ENCODE measurements at regions not wholly inside any gene's neighbourhood (a gene's known extent, or its start where the extent isn't known, plus 50 kb on each side); places are given as distances from the start of the nearest gene placed in this dataset.

DNA sequence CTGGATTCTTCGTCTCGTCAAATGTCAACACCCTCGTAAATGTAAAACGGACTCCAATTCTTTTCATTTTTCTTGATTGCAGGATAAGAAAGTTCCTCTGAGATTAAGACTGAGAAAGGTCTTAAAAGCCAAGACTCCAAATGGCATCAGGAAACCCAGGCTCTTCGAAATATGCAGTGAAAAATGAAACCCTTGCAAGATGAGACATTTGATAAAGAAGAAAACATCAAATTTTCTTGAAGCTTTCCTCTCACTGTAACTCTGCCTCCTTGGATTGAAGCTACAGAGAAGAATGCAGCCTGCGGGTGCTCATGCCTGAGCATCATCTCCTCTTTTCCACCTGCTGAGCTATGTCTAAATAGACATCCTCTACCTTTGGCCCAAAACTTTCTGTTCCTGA lies 342.4 kb upstream of the THBS1 start:
- Mint-ChIP-seq H3K9me3 (ENCODE audit: unreplicated experiment) (peaks cover 3% of the 10 kb centered on the region), H3K4me1 (ENCODE audit: low read depth, unreplicated experiment) (peaks cover 27% of the 10 kb centered on the region), H3K27me3 (ENCODE audit: low read depth, unreplicated experiment) (no peaks in the 10 kb centered on the region), H3K36me3 (ENCODE audit: low read depth, unreplicated experiment) (no peaks in the 10 kb centered on the region), H3K27ac (ENCODE audit: unreplicated experiment) (no peak overlapping the region), H3K4me3 (ENCODE audit: unreplicated experiment) (no peak overlapping the region)
- H3K27me3 ChIP-seq (ENCODE audit: insufficient read depth, low read length) = no peaks in the 10 kb centered on the region
- H3K27ac ChIP-seq (ENCODE audit: low read depth, low read length) = no peak overlapping the region
- TF ChIP-seq, protein P1, sequence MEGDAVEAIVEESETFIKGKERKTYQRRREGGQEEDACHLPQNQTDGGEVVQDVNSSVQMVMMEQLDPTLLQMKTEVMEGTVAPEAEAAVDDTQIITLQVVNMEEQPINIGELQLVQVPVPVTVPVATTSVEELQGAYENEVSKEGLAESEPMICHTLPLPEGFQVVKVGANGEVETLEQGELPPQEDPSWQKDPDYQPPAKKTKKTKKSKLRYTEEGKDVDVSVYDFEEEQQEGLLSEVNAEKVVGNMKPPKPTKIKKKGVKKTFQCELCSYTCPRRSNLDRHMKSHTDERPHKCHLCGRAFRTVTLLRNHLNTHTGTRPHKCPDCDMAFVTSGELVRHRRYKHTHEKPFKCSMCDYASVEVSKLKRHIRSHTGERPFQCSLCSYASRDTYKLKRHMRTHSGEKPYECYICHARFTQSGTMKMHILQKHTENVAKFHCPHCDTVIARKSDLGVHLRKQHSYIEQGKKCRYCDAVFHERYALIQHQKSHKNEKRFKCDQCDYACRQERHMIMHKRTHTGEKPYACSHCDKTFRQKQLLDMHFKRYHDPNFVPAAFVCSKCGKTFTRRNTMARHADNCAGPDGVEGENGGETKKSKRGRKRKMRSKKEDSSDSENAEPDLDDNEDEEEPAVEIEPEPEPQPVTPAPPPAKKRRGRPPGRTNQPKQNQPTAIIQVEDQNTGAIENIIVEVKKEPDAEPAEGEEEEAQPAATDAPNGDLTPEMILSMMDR (IDR thresholded peaks at IDR 0.05; ENCODE audit: insufficient read depth, low read depth, low read length) = no peak
- no peak for TF ChIP-seq EZH2 (IDR thresholded peaks at IDR 0.05; ENCODE audit: insufficient read depth, low read length)
- H3K4me3 ChIP-seq (ENCODE audit: insufficient read depth, low read depth, low read length) = no peak overlapping the region
- H3K36me3 ChIP-seq (ENCODE audit: insufficient read depth, low read length) = no peaks in the 10 kb centered on the region
- DNase-seq (ENCODE audit: low read depth) = no peak
- H4K20me1 ChIP-seq (ENCODE audit: insufficient read depth, low read length) = no peaks in the 10 kb centered on the region
- no peaks in the 10 kb centered on the region for H3K9me3 ChIP-seq (ENCODE audit: insufficient read depth, low read depth, low read length)
- H3K9ac ChIP-seq (ENCODE audit: low read length) = no peak overlapping the region
- H3K4me2 ChIP-seq (ENCODE audit: low read length) = no peak overlapping the region
- H3K79me2 ChIP-seq (ENCODE audit: insufficient read depth, low read length) = no peaks in the 10 kb centered on the region
- peak; percentile 39 for FAIRE-seq
- no peak overlapping the region for H2AFZ ChIP-seq (ENCODE audit: low read depth, low read length)
- peaks cover 38% of the 10 kb centered on the region for H3K4me1 ChIP-seq (ENCODE audit: insufficient read depth, low read length)

DNA sequence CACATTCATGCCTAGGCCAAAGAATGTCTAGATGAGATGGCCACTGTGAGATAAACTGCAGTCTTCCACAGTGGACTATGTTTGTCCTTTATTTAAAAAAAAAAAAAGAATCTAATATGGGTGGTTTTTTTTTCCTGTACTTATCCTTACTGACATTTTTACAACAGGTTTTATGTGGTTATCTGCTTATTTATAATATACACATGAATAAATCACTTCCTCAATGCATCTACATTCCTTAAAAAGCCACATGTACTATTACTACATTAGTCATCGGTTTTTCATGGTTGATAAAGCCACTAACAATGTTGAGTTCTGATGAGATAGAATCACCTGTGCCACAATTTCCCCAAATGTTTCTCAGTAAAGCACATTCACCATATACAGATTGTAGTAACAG lies 341.3 kb upstream of the THBS1 start:
- no peaks in the 10 kb centered on the region for H3K27me3 ChIP-seq (ENCODE audit: insufficient read depth, low read length)
- no peaks in the 10 kb centered on the region for H3K79me2 ChIP-seq (ENCODE audit: insufficient read depth, low read length)
- FAIRE-seq (no peak), DNase-seq (ENCODE audit: low read depth) (peak; percentile 89)
- peaks cover 3% of the 10 kb centered on the region for H3K9me3 Mint-ChIP-seq (ENCODE audit: unreplicated experiment)
- no peak overlapping the region for H2AFZ ChIP-seq (ENCODE audit: low read depth, low read length)
- H3K36me3 Mint-ChIP-seq (ENCODE audit: low read depth, unreplicated experiment) = no peaks in the 10 kb centered on the region
- TF ChIP-seq, protein P1 (IDR thresholded peaks at IDR 0.05; ENCODE audit: insufficient read depth, low read depth, low read length) = no peak
- no peak overlapping the region for H3K27ac Mint-ChIP-seq (ENCODE audit: unreplicated experiment)
- H3K4me1 Mint-ChIP-seq (ENCODE audit: low read depth, unreplicated experiment) = peaks cover 28% of the 10 kb centered on the region
- no peaks in the 10 kb centered on the region for H3K27me3 Mint-ChIP-seq (ENCODE audit: low read depth, unreplicated experiment)
- no peaks in the 10 kb centered on the region for H4K20me1 ChIP-seq (ENCODE audit: insufficient read depth, low read length)
- H3K9ac ChIP-seq (ENCODE audit: low read length) = no peak overlapping the region
- peak overlapping the region; percentile 21 for H3K4me2 ChIP-seq (ENCODE audit: low read length)
- H3K4me3 ChIP-seq (ENCODE audit: insufficient read depth, low read depth, low read length) = no peak overlapping the region
- no peaks in the 10 kb centered on the region for H3K36me3 ChIP-seq (ENCODE audit: insufficient read depth, low read length)
- peaks cover 42% of the 10 kb centered on the region for H3K4me1 ChIP-seq (ENCODE audit: insufficient read depth, low read length)
- H3K4me3 Mint-ChIP-seq (ENCODE audit: unreplicated experiment) = no peak overlapping the region
- H3K27ac ChIP-seq (ENCODE audit: low read depth, low read length) = peak overlapping the region; percentile 42
- no peaks in the 10 kb centered on the region for H3K9me3 ChIP-seq (ENCODE audit: insufficient read depth, low read depth, low read length)

DNA sequence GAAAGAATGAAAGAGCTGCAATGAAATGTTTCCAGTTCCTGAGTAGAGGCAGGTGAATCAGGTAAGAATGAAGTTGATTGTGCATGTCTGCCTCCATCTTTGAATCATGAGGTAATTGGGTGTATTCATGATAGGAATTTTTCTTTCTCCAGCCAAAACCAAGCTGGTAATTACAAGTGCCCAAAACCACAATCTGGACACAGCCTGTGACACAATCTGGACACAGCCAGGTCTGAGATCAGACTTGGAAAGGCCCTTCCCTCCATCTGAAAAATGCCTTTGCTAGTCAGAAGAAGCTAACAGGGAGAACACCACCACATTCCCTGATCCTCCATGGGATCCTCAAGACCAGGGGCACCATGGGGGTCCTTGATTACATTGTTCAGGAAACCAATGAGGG lies 338.5 kb upstream of the THBS1 start:
- peaks cover 21% of the 10 kb centered on the region for H3K4me1 Mint-ChIP-seq (ENCODE audit: low read depth, unreplicated experiment)
- Histone ChIP-seq H3K4me1 (ENCODE audit: insufficient read depth, low read length) (peaks cover 41% of the 10 kb centered on the region), H3K9ac (ENCODE audit: low read length) (no peak overlapping the region), H3K4me2 (ENCODE audit: low read length) (no peak overlapping the region), H3K9me3 (ENCODE audit: insufficient read depth, low read depth, low read length) (no peaks in the 10 kb centered on the region), H3K27me3 (ENCODE audit: insufficient read depth, low read length) (no peaks in the 10 kb centered on the region), H3K79me2 (ENCODE audit: insufficient read depth, low read length) (no peaks in the 10 kb centered on the region), H4K20me1 (ENCODE audit: insufficient read depth, low read length) (no peaks in the 10 kb centered on the region), H3K36me3 (ENCODE audit: insufficient read depth, low read length) (no peaks in the 10 kb centered on the region), H3K27ac (ENCODE audit: low read depth, low read length) (peak overlapping the region; percentile 69), H3K4me3 (ENCODE audit: insufficient read depth, low read depth, low read length) (no peak overlapping the region), H2AFZ (ENCODE audit: low read depth, low read length) (no peak overlapping the region)
- H3K36me3 Mint-ChIP-seq (ENCODE audit: low read depth, unreplicated experiment) = no peaks in the 10 kb centered on the region
- peak; percentile 77 for FAIRE-seq
- no peak overlapping the region for H3K27ac Mint-ChIP-seq (ENCODE audit: unreplicated experiment)
- H3K9me3 Mint-ChIP-seq (ENCODE audit: unreplicated experiment) = peaks cover 2% of the 10 kb centered on the region
- H3K4me3 Mint-ChIP-seq (ENCODE audit: unreplicated experiment) = no peak overlapping the region
- TF ChIP-seq, protein P1 (IDR thresholded peaks at IDR 0.05; ENCODE audit: insufficient read depth, low read depth, low read length) = no peak
- TF ChIP-seq EZH2 (IDR thresholded peaks at IDR 0.05; ENCODE audit: insufficient read depth, low read length) = no peak
- DNase-seq (ENCODE audit: low read depth) = peak; percentile 94
- no peaks in the 10 kb centered on the region for H3K27me3 Mint-ChIP-seq (ENCODE audit: low read depth, unreplicated experiment)
